ENCODE measurements at regions not wholly inside any gene's neighbourhood (a gene's known extent, or its start where the extent isn't known, plus 50 kb on each side); places are given as distances from the start of the nearest gene placed in this dataset.

DNA sequence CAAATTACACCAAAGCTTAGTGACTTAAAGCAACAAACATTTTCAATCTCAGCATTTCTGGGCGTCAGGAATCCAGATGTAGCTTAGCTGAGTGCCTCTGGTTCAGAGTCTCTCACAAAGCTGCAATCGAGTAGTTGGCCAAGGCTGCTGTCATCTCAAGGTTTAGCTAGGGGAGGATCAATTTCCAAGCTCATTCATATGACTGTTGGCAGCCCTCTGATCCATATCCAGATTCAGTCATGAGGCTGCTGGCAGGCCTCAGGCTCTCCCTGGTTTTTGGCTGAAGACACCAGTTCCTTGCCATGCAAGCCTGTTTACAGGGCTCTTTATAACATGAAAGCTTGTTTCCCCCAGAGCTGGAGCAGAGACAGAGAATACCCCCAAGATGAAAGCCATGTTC lies 419.5 kb upstream of the TLE4 start:
- TF ChIP-seq, protein P1, sequence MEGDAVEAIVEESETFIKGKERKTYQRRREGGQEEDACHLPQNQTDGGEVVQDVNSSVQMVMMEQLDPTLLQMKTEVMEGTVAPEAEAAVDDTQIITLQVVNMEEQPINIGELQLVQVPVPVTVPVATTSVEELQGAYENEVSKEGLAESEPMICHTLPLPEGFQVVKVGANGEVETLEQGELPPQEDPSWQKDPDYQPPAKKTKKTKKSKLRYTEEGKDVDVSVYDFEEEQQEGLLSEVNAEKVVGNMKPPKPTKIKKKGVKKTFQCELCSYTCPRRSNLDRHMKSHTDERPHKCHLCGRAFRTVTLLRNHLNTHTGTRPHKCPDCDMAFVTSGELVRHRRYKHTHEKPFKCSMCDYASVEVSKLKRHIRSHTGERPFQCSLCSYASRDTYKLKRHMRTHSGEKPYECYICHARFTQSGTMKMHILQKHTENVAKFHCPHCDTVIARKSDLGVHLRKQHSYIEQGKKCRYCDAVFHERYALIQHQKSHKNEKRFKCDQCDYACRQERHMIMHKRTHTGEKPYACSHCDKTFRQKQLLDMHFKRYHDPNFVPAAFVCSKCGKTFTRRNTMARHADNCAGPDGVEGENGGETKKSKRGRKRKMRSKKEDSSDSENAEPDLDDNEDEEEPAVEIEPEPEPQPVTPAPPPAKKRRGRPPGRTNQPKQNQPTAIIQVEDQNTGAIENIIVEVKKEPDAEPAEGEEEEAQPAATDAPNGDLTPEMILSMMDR (IDR thresholded peaks at IDR 0.05) = no peak
- TF ChIP-seq EZH2phosphoT487 (IDR thresholded peaks at IDR 0.05) = no peak
